ENCODE measurements at regions not wholly inside any gene's neighbourhood (a gene's known extent, or its start where the extent isn't known, plus 50 kb on each side); places are given as distances from the start of the nearest gene placed in this dataset.

DNA sequence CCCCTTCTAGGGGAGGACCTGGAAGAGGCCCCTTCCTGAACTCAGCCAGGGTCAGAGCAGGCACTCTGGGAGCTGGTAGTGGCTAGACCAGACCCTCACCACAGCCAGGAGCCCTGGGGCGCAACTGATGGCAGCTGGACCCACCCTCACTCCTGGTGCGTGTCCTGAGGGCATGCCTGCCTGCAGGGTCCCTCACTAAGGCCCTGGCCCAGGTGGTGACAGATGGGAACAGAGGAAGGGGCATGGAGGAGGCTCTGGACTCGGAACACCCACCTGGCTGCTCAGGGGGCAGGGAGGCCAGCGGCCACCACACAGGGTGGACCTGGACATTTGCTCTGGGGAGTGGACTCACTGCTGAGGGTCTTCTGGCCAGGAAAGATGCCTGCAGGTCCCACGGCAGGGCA is 342.2 kb upstream of the SFSWAP start:
- TF ChIP-seq, protein P1, sequence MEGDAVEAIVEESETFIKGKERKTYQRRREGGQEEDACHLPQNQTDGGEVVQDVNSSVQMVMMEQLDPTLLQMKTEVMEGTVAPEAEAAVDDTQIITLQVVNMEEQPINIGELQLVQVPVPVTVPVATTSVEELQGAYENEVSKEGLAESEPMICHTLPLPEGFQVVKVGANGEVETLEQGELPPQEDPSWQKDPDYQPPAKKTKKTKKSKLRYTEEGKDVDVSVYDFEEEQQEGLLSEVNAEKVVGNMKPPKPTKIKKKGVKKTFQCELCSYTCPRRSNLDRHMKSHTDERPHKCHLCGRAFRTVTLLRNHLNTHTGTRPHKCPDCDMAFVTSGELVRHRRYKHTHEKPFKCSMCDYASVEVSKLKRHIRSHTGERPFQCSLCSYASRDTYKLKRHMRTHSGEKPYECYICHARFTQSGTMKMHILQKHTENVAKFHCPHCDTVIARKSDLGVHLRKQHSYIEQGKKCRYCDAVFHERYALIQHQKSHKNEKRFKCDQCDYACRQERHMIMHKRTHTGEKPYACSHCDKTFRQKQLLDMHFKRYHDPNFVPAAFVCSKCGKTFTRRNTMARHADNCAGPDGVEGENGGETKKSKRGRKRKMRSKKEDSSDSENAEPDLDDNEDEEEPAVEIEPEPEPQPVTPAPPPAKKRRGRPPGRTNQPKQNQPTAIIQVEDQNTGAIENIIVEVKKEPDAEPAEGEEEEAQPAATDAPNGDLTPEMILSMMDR (IDR thresholded peaks at IDR 0.05; ENCODE audit: low read depth, low read length) = no peak
- no peak for DNase-seq (ENCODE audit: extremely low read depth, low read depth)

- TF ChIP-seq, protein P1 (IDR thresholded peaks at IDR 0.05; ENCODE audit: low read depth, low read length) = no peak
- DNase-seq (ENCODE audit: extremely low read depth, low read depth) = no peak
Observed at GRCh38 chr12:131369094-131369845, 341.6 kb upstream of the SFSWAP start.

DNA sequence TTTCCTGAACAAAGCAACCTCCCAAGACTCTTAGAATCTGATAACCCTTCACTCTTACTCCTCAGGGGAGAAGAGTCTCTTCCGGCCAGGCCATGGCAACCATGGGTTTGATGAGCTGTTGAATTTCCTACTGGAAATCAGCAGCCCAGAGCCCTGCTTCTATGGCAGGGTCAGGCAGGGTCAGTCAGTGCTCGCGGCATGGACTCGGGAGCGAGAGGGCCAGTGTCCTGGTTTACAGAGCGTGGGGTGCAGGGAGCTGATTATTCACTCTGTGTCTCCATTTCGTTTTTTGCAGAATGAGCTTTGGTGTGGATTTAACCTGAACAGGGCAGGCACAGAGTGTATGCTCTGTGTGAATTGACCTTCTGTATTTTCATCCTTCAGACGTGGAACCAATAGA is 340.6 kb upstream of the SFSWAP start:
- TF ChIP-seq, protein P1 (IDR thresholded peaks at IDR 0.05; ENCODE audit: low read depth, low read length) = no peak
- no peak for DNase-seq (ENCODE audit: extremely low read depth, low read depth)

GRCh38 chr12:131370791-131371347 is 340.0 kb upstream of the SFSWAP start:
- TF ChIP-seq, protein P1 (IDR thresholded peaks at IDR 0.05; ENCODE audit: low read depth, low read length) = no peak
- DNase-seq (ENCODE audit: extremely low read depth, low read depth) = no peak

- no peak for DNase-seq (ENCODE audit: extremely low read depth, low read depth)
- TF ChIP-seq, protein P1 (IDR thresholded peaks at IDR 0.05; ENCODE audit: low read depth, low read length) = no peak
Observed at GRCh38 chr12:131371401-131372170, 339.3 kb upstream of the SFSWAP start.

DNA sequence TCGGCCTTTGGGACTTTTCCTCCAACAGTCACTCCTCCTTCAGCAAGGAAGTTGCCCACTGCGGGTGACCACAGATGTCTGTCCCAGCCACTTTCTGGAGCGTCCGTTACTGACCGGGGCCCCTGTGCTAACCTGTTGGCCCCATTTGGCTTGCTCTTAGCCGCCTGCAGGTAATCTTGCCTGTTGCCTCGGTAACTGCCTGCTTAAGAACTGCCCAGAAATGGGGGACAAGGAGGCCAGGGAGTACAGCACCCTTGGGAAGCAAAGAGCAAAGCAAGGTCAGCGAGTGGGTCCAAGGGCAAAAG is 338.8 kb upstream of the SFSWAP start:
- no peak for DNase-seq (ENCODE audit: extremely low read depth, low read depth)
- TF ChIP-seq, protein P1 (IDR thresholded peaks at IDR 0.05; ENCODE audit: low read depth, low read length) = no peak

- TF ChIP-seq, protein P1 (IDR thresholded peaks at IDR 0.05; ENCODE audit: low read depth, low read length) = no peak
- no peak for DNase-seq (ENCODE audit: extremely low read depth, low read depth)
Observed at GRCh38 chr12:131372706-131373195, 338.1 kb upstream of the SFSWAP start.
